22Rv1 (cell line): ENCODE measurements at regions not wholly inside any gene's neighbourhood (a gene's known extent, or its start where the extent isn't known, plus 50 kb on each side); places are given as distances from the start of the nearest gene placed in this dataset.
"Not testable (repeated sequence)": the region's sequence is repeated elsewhere in the genome, so short reads cannot be mapped to it uniquely, and the experiment has no call there.

Experiments
- ZFX ChIP-seq: fragments of 450-650 bp; IDR thresholded peaks from 2 replicates; pipeline ENCODE4 v1.6.1; 2017; ENCODE audit warnings: antibody characterized with exemption, borderline replicate concordance
- TF ChIP-seq, protein P1 (sequence below): fragments of 450-650 bp; IDR thresholded peaks from 2 replicates; pipeline ENCODE4 v1.5.1; 2017; ENCODE audit warnings: mild to moderate bottlenecking

DNA sequence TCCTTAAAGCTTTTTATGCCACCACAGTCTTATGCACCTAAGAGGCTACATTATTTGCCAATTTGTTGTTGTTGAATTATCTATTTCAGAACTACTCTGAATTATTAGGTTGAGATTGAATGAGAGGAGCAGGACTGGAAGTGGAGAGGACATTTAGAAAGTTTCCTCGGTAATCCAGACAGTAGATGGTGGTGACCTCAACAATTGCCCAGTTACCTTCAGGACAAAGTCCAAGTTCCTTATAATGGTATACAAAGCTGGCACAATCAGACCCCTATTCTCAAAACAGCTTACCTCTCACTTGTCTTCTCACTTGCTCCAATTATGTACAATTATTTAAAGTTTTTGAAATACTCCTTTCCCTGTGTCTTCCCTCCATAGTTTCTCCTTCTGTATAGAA lies 93.3 kb upstream of the NBPF9 start:
- TF ChIP-seq, protein P1, sequence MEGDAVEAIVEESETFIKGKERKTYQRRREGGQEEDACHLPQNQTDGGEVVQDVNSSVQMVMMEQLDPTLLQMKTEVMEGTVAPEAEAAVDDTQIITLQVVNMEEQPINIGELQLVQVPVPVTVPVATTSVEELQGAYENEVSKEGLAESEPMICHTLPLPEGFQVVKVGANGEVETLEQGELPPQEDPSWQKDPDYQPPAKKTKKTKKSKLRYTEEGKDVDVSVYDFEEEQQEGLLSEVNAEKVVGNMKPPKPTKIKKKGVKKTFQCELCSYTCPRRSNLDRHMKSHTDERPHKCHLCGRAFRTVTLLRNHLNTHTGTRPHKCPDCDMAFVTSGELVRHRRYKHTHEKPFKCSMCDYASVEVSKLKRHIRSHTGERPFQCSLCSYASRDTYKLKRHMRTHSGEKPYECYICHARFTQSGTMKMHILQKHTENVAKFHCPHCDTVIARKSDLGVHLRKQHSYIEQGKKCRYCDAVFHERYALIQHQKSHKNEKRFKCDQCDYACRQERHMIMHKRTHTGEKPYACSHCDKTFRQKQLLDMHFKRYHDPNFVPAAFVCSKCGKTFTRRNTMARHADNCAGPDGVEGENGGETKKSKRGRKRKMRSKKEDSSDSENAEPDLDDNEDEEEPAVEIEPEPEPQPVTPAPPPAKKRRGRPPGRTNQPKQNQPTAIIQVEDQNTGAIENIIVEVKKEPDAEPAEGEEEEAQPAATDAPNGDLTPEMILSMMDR = not testable (repeated sequence)
- not testable (repeated sequence) for TF ChIP-seq ZFX
